Activated naive CD8-positive, alpha-beta T cell (primary cell): ENCODE measurements at regions not wholly inside any gene's neighbourhood (a gene's known extent, or its start where the extent isn't known, plus 50 kb on each side); places are given as distances from the start of the nearest gene placed in this dataset.
"Not testable (repeated sequence)": the region's sequence is repeated elsewhere in the genome, so short reads cannot be mapped to it uniquely, and the experiment has no call there.

Experiments
- H3K27ac Mint-ChIP-seq: one replicate; pipeline ENCODE4 v1.8.0; 2021; ENCODE audit warnings: mixed read lengths
- H3K27me3 Mint-ChIP-seq: one replicate; pipeline ENCODE4 v1.8.0; 2021; ENCODE audit warnings: mixed read lengths
- H3K36me3 Mint-ChIP-seq: one replicate; pipeline ENCODE4 v1.8.0; 2021; ENCODE audit warnings: mixed read lengths
- H3K4me1 Mint-ChIP-seq: one replicate; pipeline ENCODE4 v1.8.0; 2021; ENCODE audit warnings: low read depth, mixed read lengths
- H3K4me3 Mint-ChIP-seq: one replicate; pipeline ENCODE4 v1.8.0; 2021; ENCODE audit warnings: mild to moderate bottlenecking, mixed read lengths
- H3K9me3 Mint-ChIP-seq: one replicate; pipeline ENCODE4 v1.8.0; 2021; ENCODE audit warnings: low read depth, mixed read lengths

- Mint-ChIP-seq H3K27ac (no peak overlapping the region), H3K4me1 (no peaks in the 10 kb centered on the region), H3K9me3 (peaks cover 17% of the 10 kb centered on the region), H3K4me3 (no peak overlapping the region), H3K36me3 (no peaks in the 10 kb centered on the region), H3K27me3 (no peaks in the 10 kb centered on the region)
These were observed 101.5 kb downstream of the TAF11L14 start for GRCh38 chr5:17735761-17736160.

GRCh38 chr5:17737092-17737491 lies 102.8 kb downstream of the TAF11L14 start:
- no peaks in the 10 kb centered on the region for H3K36me3 Mint-ChIP-seq
- no peaks in the 10 kb centered on the region for H3K4me1 Mint-ChIP-seq
- no peaks in the 10 kb centered on the region for H3K27me3 Mint-ChIP-seq
- no peak overlapping the region for H3K27ac Mint-ChIP-seq
- H3K4me3 Mint-ChIP-seq = no peak overlapping the region
- H3K9me3 Mint-ChIP-seq = peaks cover 15% of the 10 kb centered on the region

- Mint-ChIP-seq H3K27ac (no peak overlapping the region), H3K27me3 (no peaks in the 10 kb centered on the region), H3K36me3 (no peaks in the 10 kb centered on the region), H3K4me1 (no peaks in the 10 kb centered on the region), H3K9me3 (peaks cover 15% of the 10 kb centered on the region), H3K4me3 (no peak overlapping the region)
These were observed 104.2 kb downstream of the TAF11L14 start for GRCh38 chr5:17738446-17738845.

- Mint-ChIP-seq H3K27ac (no peak overlapping the region), H3K27me3 (no peaks in the 10 kb centered on the region), H3K4me3 (no peak overlapping the region), H3K36me3 (no peaks in the 10 kb centered on the region), H3K4me1 (no peaks in the 10 kb centered on the region), H3K9me3 (peaks cover 9% of the 10 kb centered on the region)
These were observed 109.5 kb downstream of the TAF11L14 start for GRCh38 chr5:17743580-17744435.

- H3K4me3 Mint-ChIP-seq = no peak overlapping the region
- H3K27ac Mint-ChIP-seq = no peak overlapping the region
These were observed 113.9 kb downstream of the TAF11L14 start for GRCh38 chr5:17748201-17748600.

GRCh38 chr5:17748941-17749340 lies 114.7 kb downstream of the TAF11L14 start:
- no peaks in the 10 kb centered on the region for H3K27me3 Mint-ChIP-seq
- H3K27ac Mint-ChIP-seq = no peak overlapping the region
- H3K4me3 Mint-ChIP-seq = no peak overlapping the region

More at GRCh38 chr5:17748201-17748600, 113.9 kb downstream of the TAF11L14 start:
- Mint-ChIP-seq H3K9me3 (no peaks in the 10 kb centered on the region), H3K36me3 (no peaks in the 10 kb centered on the region), H3K27me3 (no peaks in the 10 kb centered on the region), H3K4me1 (no peaks in the 10 kb centered on the region)

GRCh38 chr5:17755406-17755805 lies 121.1 kb downstream of the TAF11L14 start:
- H3K27me3 Mint-ChIP-seq, H3K27ac Mint-ChIP-seq, H3K9me3 Mint-ChIP-seq, H3K4me3 Mint-ChIP-seq, H3K4me1 Mint-ChIP-seq, H3K36me3 Mint-ChIP-seq: not testable (repeated sequence)

More at GRCh38 chr5:17748941-17749340, 114.7 kb downstream of the TAF11L14 start:
- Mint-ChIP-seq H3K9me3 (no peaks in the 10 kb centered on the region), H3K36me3 (no peaks in the 10 kb centered on the region), H3K4me1 (no peaks in the 10 kb centered on the region)

- H3K4me3 Mint-ChIP-seq = no peak overlapping the region
- no peaks in the 10 kb centered on the region for H3K4me1 Mint-ChIP-seq
- H3K36me3 Mint-ChIP-seq = no peaks in the 10 kb centered on the region
- H3K27me3 Mint-ChIP-seq = no peaks in the 10 kb centered on the region
- H3K27ac Mint-ChIP-seq = no peak overlapping the region
- H3K9me3 Mint-ChIP-seq = peaks cover 8% of the 10 kb centered on the region
These were observed 127.1 kb downstream of the TAF11L14 start for GRCh38 chr5:17761326-17761725.

GRCh38 chr5:17763301-17763700 lies 129.0 kb downstream of the TAF11L14 start:
- Mint-ChIP-seq H3K4me3 (no peak overlapping the region), H3K9me3 (peaks cover 8% of the 10 kb centered on the region), H3K4me1 (no peaks in the 10 kb centered on the region), H3K27me3 (no peaks in the 10 kb centered on the region), H3K36me3 (no peaks in the 10 kb centered on the region), H3K27ac (no peak overlapping the region)

- H3K36me3 Mint-ChIP-seq = no peaks in the 10 kb centered on the region
- no peaks in the 10 kb centered on the region for H3K27me3 Mint-ChIP-seq
- H3K4me3 Mint-ChIP-seq = no peak overlapping the region
- H3K9me3 Mint-ChIP-seq = no peaks in the 10 kb centered on the region
- no peak overlapping the region for H3K27ac Mint-ChIP-seq
- no peaks in the 10 kb centered on the region for H3K4me1 Mint-ChIP-seq
These were observed 131.8 kb downstream of the TAF11L14 start for GRCh38 chr5:17766031-17766430.

GRCh38 chr5:17769277-17769676 lies 135.0 kb downstream of the TAF11L14 start:
- no peaks in the 10 kb centered on the region for H3K4me1 Mint-ChIP-seq
- no peaks in the 10 kb centered on the region for H3K27me3 Mint-ChIP-seq
- H3K36me3 Mint-ChIP-seq = no peaks in the 10 kb centered on the region
- no peak overlapping the region for H3K27ac Mint-ChIP-seq
- H3K9me3 Mint-ChIP-seq = no peaks in the 10 kb centered on the region
- no peak overlapping the region for H3K4me3 Mint-ChIP-seq

- no peaks in the 10 kb centered on the region for H3K27me3 Mint-ChIP-seq
- no peak overlapping the region for H3K27ac Mint-ChIP-seq
- no peaks in the 10 kb centered on the region for H3K4me1 Mint-ChIP-seq
- no peaks in the 10 kb centered on the region for H3K36me3 Mint-ChIP-seq
- no peaks in the 10 kb centered on the region for H3K9me3 Mint-ChIP-seq
- H3K4me3 Mint-ChIP-seq = no peak overlapping the region
These were observed 138.0 kb downstream of the TAF11L14 start for GRCh38 chr5:17772232-17772631.

- peaks cover 2% of the 10 kb centered on the region for H3K36me3 Mint-ChIP-seq
- H3K9me3 Mint-ChIP-seq = peaks cover 16% of the 10 kb centered on the region
- H3K4me1 Mint-ChIP-seq = no peaks in the 10 kb centered on the region
- H3K27me3 Mint-ChIP-seq = no peaks in the 10 kb centered on the region
- no peak overlapping the region for H3K27ac Mint-ChIP-seq
- no peak overlapping the region for H3K4me3 Mint-ChIP-seq
These were observed 151.5 kb downstream of the TAF11L14 start for GRCh38 chr5:17785774-17786173.

- H3K36me3 Mint-ChIP-seq = no peaks in the 10 kb centered on the region
- no peak overlapping the region for H3K27ac Mint-ChIP-seq
- peaks cover 16% of the 10 kb centered on the region for H3K9me3 Mint-ChIP-seq
- H3K27me3 Mint-ChIP-seq = no peaks in the 10 kb centered on the region
- H3K4me1 Mint-ChIP-seq = no peaks in the 10 kb centered on the region
- no peak overlapping the region for H3K4me3 Mint-ChIP-seq
These were observed 154.1 kb downstream of the TAF11L14 start for GRCh38 chr5:17788351-17788750.

- Mint-ChIP-seq H3K36me3 (no peaks in the 10 kb centered on the region), H3K27ac (no peak overlapping the region), H3K4me1 (no peaks in the 10 kb centered on the region), H3K9me3 (peaks cover 8% of the 10 kb centered on the region), H3K4me3 (no peak overlapping the region), H3K27me3 (no peaks in the 10 kb centered on the region)
These were observed 159.9 kb downstream of the TAF11L14 start for GRCh38 chr5:17794201-17794600.

GRCh38 chr5:17794815-17795214 lies 160.6 kb downstream of the TAF11L14 start:
- Mint-ChIP-seq H3K4me1 (no peaks in the 10 kb centered on the region), H3K36me3 (no peaks in the 10 kb centered on the region), H3K27ac (no peak overlapping the region), H3K4me3 (no peak overlapping the region), H3K27me3 (no peaks in the 10 kb centered on the region), H3K9me3 (peaks cover 8% of the 10 kb centered on the region)
